ENCODE measurements at regions not wholly inside any gene's neighbourhood (a gene's known extent, or its start where the extent isn't known, plus 50 kb on each side); places are given as distances from the start of the nearest gene placed in this dataset.

- TF ChIP-seq, protein P1, sequence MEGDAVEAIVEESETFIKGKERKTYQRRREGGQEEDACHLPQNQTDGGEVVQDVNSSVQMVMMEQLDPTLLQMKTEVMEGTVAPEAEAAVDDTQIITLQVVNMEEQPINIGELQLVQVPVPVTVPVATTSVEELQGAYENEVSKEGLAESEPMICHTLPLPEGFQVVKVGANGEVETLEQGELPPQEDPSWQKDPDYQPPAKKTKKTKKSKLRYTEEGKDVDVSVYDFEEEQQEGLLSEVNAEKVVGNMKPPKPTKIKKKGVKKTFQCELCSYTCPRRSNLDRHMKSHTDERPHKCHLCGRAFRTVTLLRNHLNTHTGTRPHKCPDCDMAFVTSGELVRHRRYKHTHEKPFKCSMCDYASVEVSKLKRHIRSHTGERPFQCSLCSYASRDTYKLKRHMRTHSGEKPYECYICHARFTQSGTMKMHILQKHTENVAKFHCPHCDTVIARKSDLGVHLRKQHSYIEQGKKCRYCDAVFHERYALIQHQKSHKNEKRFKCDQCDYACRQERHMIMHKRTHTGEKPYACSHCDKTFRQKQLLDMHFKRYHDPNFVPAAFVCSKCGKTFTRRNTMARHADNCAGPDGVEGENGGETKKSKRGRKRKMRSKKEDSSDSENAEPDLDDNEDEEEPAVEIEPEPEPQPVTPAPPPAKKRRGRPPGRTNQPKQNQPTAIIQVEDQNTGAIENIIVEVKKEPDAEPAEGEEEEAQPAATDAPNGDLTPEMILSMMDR (IDR thresholded peaks at IDR 0.05) = no peak
- no peak for TF ChIP-seq POLR2A (IDR thresholded peaks at IDR 0.05)
Measured at GRCh38 chr4:136156947-136157346, 1375.3 kb downstream of the PCDH18 start.
